ENCODE measurements at regions not wholly inside any gene's neighbourhood (a gene's known extent, or its start where the extent isn't known, plus 50 kb on each side); places are given as distances from the start of the nearest gene placed in this dataset.

DNA sequence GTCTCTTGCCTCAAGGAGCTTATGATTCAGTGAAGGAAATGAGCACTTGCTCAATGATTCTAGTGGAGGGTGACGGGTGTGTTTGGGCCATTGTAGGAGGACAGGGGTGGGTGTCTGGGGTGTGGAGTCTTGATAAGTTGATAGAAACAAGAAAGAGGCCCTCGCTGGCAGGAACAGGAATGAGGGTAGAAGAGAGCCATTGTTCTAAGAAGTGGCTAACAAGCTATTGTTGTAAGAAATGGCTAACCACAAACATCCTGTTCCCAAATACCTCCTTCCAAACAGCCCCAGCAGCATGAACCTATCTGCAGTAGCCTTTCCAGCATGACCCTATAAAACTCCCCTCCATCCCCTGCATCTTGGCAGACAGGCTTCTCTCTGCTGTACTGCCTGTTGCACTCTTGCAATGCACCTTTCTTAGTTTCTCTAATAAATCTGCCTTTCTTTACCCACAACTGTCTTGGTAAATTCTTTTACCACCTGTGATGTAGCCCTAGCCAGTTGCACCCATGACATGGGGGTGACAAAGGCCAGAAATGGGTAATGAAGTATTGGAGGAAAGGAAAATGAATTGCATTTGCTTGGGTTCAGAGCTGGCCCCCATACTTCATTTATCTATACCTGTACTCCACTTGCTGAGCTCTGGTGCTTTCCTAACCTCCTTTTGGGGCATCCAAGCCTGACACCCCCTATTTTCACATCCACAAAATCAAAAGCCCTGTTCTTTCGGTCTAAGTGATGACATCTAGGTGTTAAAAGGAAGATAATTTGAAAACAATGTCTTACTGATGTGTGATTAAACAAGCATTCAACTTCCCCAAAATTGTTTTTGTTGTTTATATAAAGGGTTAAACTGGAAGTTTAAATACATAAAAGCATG is 389.1 kb downstream of the GRIN2B start:
- DNase-seq: no peak

DNA sequence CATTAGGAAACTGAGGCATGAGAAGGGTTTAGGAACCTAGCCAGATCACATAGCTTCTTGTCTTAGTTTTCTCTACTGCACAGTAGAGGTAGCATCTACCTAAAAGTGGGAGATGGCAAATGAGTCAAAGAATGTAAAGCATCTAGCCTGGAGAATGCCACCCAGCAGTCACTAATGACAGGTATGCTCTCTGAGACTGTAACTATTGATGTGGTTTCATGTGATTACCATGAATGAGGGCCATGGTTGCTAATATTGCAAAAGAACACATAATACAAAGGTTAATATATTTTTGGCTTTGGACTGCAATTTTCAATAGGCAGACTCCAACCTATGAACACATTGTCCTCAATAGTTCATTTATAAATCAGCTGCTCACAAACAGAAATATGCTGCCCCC is 389.9 kb downstream of the GRIN2B start:
- no peak for DNase-seq

DNA sequence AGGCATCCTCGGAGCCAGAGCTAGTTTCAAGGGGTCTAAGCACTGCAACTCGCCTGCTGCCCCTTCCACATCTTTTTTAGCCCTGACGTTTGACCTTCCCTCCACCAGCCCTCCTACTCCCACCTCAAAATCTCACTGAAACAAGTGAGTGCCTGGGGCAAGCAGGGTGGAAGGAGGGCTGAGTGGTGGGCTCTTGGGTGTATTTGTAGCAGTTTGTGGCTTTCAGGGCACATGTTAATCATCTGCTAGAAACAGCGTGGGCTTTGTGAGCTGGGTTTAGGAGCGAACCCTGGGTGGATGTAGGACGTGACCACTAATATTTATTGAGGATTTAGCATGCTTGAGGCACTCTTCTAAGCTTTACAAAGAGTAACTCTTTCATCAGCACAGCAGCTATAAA is 390.3 kb downstream of the GRIN2B start:
- no peak for DNase-seq

DNA sequence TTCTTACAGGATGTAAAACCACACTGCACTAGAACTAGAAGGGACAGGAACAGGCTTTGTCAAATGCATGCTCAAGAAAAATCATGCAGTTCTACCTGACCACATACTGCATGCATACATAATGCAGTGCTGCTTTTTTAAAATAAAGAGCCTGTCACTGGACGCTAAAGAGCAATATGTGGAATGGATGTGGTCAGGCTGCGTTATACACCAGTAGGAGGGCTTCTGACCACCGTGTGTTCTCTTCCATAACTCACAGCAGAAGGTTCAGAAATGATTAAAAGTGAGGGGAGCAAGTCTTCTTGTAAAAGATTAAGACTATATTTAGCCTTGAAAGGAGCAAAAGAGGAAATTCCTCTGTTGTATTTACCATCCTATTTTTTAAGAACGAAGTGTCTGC is 392.0 kb downstream of the EMP1 start:
- DNase-seq: no peak

DNA sequence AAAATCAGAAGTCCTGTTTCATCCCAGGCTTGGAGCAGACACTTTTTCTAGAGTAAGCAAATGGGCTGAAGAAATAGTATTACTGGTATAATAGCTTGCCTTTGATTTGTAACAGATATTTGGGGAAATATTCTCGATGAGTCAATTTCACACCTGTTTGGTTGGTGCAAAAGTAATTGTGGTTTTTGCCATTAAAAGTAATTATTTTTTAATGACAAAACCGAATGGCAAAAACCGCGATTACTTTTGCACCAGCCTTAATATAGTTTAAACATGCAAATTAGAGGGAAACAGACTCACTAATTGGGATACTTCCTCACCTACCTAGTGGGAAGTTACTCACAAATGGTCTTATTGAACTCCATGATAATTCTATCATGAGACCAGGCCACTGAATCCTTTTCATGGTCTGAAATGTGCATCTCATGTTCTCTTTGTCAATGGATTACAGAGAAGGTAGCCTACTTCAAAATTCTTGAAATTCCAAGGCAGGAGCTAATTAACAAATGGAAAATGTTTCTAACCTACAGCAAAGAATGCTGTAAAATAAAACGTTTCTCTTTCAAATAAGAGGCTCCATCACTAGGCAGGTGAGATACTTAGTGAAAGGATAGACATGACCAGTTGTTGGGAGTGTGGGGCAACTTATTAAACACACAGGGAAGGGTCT is 391.3 kb downstream of the EMP1 start:
- DNase-seq: no peak

DNA sequence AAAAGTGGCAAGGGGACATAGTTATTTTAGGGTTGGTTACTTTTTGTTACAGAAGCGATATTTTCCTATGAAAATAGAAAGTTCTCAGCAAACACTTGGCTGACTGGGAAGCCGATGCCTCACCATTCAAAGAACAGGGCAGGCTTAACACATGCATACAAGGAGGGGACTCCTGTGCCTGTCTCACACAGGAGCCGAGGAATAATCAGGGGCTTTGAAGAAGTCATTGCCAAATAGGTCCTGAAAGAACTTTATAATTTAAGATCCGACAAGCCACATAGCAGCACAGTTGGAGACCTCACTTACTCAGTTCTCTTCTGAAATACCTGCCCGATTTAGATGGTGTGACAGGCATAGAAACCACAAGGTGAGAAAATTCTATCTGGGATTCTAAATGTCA is 389.8 kb downstream of the EMP1 start:
- DNase-seq: no peak

DNA sequence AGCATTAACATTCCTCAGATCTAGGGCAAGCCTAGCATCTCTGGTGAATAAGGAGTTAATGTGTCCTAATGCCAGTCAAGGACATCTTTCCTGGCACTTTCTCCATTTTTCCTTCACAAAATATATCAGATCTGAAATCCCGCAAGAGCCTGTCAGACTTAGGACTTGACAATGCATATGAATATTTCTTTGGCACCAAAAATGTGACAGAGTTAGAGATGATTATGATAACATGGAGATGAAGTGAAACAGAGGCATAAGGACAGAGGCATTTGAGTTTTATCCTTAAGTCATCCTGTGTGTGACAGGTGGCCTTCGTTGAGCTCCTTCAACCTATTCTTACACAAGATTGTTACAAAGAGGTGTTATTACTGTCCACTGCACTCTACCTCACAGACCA is 388.0 kb downstream of the EMP1 start:
- no peak for DNase-seq

DNA sequence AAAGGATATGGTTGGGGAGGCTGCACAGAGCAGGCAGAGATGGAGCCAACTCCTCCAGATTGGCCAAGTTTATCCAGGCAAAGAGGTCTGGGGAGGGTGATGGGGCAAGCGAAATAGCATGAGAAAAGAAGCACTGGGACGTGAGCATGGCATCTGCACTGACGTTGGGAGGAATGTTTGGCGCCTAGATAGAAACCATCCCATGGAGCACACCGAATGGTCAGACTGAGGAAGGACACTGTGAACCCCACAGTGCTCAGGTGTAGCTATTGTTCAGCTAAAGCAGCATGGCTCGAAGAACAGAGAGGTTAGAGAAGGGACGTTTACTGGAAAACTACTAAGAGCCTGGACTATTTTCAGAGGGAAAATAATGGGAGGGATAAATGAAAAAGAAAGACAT is 387.1 kb downstream of the EMP1 start:
- no peak for DNase-seq

DNA sequence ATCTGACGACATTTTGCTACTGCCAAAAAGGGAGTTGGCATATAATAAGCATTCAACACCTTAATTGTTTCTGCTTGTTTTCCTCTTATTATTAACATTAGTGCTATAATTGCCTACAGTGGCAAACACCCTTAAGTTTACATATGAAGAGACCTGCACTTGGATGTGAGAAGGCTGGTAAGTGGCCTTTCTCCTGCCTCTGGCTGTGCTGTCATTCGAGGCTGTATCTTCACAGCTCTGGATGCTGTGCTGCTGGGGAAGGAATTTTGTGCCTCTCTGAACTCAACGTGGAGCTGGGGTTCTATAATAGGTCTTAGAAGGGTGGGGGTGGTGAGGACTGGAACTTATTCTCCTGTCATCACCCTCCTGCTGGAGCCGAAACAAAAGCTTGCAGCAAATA is 385.9 kb downstream of the EMP1 start:
- no peak for DNase-seq

DNA sequence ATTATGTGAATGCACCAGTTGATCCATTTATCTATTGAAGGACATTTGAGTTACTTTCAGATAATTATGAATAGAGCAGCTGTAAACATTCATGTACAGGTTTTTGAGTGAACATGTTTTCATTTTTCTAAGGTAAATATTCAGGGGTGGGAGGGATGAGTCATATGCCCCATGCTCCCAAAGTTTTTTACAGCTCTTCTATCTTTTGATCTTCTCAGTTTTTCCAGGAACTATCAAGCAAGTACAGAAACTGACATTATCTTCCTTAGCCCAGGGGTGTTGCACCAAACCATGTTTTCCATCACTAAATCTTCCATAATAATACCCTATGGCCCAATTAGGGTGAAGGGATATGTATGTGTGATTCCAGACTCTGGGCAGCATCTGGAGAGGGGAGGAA is 384.5 kb downstream of the EMP1 start:
- DNase-seq: no peak

DNA sequence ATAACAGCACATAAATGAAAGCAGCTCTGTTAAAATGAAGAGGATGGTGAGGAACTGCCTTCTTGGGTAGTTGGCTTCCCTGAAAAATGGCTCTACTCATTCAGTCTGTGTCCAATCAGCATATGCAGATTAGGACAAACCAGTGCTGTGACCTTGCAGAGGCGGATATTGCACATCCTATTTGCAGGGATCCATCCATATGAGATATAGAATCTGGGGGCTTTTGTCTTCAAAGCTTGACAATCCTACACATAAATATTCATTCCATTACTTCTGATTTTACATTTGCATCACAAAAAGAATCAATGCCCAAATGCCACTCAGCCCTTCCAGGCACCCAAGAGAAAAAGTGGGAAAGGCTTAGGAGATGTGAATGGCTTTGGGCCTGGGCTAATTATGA is 383.7 kb downstream of the EMP1 start:
- no peak for DNase-seq

DNA sequence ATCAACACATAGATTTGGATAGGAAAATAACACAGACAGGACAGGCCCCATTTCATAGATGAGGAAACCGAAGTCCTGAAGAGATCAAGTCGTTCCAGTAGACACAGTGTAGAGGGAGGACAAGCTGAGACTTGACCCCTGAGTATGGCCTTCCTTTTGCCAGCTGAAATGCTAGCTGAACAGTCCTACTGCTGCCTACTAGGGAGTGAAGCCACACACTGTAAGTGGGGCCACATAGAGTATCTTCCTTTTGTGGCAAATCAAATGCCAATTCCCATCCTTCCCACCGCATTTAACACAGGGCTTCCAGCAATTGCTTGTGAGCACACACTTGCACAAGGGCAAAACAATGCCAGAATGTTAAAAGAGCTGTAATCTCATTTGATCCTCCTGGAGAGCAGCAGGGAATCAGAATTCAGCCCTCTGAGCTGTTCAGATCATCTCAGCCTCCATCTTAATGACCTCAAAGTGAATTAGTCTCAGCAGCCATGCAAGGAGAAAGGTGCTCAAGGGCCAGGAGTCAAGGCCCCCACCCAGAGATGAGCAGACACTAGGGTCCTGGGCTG is 380.5 kb downstream of the EMP1 start:
- DNase-seq: no peak

DNA sequence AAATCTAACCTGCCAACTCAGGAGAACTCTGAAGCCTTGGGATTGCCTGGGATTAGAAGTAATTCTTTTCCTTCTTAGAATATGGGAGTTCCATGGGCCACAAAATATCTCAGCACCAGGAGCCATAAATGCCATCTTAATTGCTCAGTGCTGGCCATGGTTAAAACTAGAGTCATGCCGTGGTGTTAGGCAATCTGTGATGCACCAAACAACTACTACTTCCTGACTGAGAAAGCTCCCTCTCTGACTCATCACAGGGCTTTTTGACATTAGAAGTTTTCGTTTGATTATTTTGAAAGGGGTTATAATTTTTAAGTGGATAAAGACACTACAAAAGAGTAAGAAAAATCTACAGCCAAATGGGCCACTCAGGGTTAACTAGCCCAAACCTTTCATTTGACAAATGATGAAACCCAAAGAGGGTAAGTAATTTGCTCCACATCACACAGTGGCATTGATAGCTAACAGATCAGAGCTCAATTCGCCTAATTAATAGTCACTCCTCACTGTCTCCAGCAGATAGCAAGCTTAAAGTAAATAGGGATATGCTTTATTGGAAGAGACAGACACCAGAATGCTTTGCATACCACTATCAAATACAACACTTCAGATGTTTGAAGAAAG is 377.3 kb downstream of the EMP1 start:
- DNase-seq: no peak

DNA sequence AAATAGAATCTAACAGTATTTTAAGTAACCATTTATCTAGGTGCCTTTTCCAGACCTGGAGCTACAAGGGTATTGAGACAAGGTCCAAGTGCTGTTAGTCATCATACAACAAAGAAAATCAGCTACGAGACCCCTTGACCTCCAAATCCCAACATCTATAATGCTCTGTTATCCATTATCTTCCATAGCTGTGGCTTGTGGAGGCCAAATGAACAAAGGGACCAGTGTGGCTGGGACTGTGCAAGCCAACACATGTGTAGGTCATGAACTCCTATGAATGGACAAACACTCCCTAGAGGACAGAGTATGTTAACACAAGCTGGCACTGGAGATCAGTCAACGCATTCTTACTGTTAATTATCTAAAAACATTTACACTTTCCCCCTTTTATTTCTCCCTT is 374.5 kb downstream of the EMP1 start:
- no peak for DNase-seq

DNA sequence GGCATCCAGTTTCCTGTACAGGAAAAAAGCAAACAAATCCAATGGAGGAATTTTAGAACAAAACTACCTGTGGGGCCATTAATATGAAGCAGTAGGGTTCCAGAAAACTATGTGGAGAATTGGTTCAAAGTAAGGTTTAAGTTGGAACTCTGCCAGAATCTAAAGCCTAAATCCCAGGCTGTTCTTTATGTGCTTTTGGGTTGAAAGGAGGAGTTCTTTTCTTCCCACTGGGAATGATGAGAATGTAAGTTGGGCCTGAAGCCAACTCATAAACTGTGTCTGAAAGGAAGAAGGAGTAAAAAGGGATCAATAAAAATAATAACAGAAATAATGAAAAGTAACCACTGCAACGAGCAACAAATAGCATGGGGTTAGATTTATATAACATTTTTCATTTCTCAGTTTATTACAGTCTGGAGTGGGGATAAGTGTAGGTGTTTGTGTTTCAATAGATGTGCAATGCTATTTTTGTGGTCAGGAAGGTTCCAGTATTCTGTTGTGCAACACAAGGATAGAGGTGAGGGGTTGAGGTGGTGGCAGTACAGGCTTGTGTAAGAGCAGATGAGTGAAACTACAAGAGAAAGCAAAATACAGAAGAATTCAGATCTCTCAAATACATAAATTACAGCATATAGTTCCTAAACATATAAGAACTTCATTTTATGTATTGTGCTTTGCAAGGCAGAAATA is 373.6 kb downstream of the EMP1 start:
- no peak for DNase-seq

DNA sequence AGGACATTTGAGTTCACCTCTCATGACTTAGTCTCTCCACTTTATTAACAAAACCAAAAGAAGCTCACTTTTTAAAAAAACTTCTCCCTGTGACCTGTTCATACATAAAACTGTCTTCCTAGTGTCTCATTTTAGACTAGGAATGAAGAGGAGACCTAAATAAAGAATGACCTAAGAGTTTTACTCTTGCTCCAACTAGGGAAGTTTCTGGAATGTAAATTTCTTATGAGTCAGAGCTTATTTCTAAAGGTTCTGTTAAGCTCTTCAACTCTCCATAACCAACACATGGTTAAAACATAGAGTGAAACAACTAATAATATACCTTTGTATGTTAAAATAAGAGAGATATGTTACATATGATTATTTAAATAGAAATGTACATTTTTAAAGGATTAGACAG is 369.8 kb downstream of the EMP1 start:
- DNase-seq: no peak

DNA sequence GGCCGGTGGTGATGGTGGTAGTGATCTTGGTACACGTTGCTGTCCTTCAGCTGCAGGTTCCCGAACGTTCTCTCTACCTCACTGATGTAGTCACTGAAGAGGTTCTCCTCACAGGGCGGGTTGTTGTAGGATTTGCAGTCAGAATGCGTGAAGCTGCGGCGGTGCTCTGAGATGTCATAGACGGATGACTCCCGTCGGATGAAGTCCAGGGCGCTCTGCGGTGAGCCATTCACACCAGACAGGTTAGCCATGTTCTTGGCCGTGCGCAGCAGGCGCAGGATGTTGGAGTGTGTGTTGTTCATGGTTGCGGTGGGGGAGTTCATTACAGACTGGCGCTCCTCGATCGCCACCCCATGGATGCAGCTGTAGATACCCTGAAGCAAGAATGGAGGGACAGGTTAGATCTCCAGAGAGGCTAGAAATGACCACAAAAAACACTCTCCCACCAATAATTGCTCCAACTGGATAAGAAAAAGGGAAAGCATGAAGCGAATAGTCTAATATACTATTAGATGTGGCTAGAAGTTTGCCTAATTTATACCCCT is 367.8 kb downstream of the EMP1 start:
- DNase-seq: no peak

DNA sequence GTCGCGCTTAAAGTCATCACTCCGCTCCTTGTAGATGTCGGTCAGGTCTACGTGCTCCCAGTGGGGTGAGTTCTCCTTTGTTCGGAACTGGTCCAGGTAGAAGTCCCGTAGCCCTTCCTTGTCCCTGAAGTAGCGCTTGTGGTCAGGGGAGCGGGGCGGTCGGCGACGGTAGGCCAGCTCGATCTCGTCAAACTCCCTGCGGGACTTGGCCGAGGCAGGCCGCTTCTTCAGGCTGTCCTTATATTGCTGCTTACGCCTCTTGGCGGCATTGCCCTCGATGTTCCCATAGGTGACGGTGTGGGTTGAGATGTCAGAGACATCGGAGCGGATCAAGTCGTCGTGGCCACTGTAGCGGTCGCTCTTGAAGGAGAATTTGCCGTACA is 367.2 kb downstream of the EMP1 start:
- no peak for DNase-seq

DNA sequence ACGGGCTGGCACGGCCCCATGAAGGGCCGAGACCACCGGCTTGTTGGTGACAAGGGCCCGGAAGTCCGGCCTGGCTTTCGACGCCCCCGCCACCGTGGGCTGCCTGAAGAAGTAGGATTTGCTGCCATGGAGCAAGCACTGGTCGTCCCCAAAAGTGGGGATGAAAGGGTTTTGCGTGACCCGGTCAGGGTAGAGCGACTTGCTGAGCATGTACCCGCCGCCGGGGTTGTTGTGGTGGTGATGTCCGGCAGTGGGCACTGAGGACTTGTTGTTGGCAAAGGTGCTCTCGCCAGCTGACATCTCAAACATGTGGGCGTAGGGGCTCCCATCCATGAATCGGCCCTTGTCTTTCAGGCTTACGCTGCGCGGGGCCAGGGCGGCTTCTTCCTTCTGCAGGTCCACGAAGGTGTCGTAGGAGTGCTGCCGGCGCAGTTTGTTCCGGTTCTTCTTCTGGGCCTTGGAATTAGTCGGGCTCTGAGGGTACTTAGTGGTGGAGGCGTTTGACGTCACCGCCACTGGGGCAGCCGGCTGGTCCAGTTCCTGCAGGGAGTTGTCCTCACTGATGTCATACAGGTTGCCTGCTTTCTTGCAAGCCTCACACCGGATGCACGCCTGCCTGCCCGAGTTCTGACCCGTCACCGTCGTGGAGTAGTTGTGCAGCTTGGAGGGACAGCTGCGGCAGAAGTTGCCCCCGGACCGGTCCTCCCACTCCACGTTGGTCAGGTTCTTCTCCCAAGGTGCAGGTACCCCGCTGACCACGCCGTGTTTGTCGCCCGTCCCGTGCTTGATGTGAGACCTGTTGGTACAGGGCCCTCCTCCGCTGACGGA is 366.6 kb downstream of the EMP1 start:
- no peak for DNase-seq

DNA sequence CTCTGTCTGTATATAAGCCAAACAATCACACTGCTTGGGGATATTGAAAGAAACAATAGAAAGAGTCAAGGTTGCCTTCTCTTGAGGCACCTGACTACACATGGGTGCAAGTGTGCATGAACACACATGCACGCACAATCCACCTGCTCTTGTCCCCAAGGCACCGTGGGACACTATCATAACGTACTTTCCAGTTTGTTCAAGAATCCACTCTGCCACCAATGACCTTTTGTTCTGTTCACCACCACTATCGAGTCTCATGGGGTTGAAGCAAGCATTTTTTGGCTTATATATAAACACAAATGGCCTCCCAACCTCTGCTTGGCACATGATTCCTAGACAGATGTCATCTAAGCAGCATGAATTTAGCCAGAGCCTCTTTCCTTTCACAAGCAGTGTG is 365.4 kb downstream of the EMP1 start:
- no peak for DNase-seq

DNA sequence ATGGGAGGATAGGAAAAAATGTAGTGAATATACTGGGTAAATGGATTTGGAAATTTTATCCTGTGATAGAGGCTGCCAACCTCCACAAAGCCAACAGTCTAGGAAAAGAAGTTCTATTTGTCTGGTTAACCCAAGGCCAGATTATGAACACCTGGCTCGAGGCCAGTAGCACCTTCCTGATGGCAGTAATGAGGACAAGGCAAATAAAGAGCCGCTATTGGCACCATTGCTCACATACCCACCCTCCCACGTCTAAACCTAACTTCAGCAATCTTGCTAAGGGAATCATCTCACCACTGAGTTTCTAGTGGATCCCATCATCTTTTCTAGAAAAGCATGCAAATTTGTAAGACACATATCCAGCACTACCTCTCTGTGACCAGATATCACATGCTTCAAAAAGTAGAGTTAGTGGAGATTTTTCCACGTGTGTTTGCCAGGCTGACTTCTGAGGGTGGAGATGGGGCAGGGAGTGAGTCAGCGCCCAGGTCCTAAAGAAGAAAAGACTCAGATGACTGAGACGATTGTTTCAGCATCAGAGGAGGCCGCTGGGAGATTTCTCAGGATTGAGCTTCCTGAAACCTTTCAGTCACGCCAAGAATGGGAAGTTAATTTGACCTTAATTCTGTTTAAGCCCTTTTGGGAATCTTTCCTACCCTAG is 362.9 kb downstream of the EMP1 start:
- no peak for DNase-seq

DNA sequence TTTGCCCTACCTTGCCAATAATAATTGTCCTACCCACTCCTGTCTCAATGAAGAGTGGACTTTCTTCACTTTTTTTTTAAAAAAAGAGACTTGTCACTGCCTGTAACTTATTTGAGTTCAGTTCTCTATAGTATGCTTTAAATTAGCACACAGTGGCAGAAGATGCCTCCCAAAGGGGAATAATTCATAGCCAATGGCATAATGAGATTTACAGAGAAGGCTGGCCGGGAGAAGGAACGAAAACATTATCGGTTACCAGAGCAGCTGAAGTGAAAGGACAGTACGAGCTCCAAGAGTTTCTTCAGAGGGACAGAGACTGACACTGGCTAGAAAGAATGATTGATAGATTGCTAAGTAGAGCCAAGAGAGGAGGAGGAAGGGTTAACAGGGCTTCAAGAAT is 356.3 kb downstream of the EMP1 start:
- DNase-seq: no peak

Data from NCI-H524 treated with DMSO at 0.1 percent for 48 hours (cell line).